ENCODE measurements at regions not wholly inside any gene's neighbourhood (a gene's known extent, or its start where the extent isn't known, plus 50 kb on each side); places are given as distances from the start of the nearest gene placed in this dataset.

DNA sequence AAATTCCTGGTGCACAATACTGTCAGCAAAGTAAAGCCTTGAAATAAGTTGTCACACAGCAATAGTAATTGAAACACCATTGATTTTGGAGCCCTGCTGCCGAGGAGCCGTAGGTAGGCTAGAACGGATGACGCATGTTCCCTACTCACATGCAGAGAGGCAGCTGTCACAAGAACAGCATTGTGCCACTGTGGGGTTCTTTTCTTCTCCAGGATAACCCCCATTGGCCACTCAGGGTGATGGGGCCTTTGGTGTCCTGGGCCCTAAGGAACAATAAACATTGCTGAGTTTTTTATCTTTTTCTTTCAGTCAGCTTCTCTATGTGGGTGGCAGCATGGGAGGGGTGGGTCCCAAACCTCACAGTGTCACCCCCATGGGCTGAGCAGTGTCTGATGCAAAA lies 542.3 kb downstream of the BCOR start:
- no peak for DNase-seq (ENCODE audit: low read depth)
- no peaks in the 10 kb centered on the region for H3K36me3 ChIP-seq (ENCODE audit: control insufficient read depth, insufficient read depth, low read length)
- no peaks in the 10 kb centered on the region for H3K27me3 ChIP-seq (ENCODE audit: control insufficient read depth, insufficient read depth, low read length)
- H3K4me3 ChIP-seq (ENCODE audit: low read depth, low read length), result no peak overlapping the region
- TF ChIP-seq, protein P1, sequence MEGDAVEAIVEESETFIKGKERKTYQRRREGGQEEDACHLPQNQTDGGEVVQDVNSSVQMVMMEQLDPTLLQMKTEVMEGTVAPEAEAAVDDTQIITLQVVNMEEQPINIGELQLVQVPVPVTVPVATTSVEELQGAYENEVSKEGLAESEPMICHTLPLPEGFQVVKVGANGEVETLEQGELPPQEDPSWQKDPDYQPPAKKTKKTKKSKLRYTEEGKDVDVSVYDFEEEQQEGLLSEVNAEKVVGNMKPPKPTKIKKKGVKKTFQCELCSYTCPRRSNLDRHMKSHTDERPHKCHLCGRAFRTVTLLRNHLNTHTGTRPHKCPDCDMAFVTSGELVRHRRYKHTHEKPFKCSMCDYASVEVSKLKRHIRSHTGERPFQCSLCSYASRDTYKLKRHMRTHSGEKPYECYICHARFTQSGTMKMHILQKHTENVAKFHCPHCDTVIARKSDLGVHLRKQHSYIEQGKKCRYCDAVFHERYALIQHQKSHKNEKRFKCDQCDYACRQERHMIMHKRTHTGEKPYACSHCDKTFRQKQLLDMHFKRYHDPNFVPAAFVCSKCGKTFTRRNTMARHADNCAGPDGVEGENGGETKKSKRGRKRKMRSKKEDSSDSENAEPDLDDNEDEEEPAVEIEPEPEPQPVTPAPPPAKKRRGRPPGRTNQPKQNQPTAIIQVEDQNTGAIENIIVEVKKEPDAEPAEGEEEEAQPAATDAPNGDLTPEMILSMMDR (IDR thresholded peaks at IDR 0.05; ENCODE audit: insufficient read depth, low read length, poor library complexity, severe bottlenecking), result no peak

DNA sequence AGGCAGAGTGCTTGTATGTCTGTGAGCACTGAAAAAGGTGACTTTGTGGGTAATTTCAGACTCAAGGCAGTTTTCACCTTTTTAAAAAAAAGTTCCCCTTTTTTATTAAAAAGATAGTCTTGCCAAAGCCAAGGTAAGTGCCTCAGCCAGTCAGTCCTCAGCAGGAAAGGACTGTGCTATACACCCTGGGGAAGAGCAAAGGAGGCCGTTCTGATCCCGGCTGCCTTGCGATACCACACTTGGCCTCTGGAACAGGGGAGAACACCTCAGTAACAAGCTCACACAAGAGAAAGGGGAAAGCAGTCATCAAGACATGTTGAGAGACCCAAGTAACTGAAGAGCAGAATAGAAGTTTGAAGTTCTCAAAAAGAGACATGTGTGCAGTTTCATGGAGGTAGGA lies 541.7 kb downstream of the BCOR start:
- Histone ChIP-seq H3K27me3 (ENCODE audit: control insufficient read depth, insufficient read depth, low read length) (no peaks in the 10 kb centered on the region), H3K36me3 (ENCODE audit: control insufficient read depth, insufficient read depth, low read length) (no peaks in the 10 kb centered on the region), H3K4me3 (ENCODE audit: low read depth, low read length) (no peak overlapping the region)
- TF ChIP-seq, protein P1 (IDR thresholded peaks at IDR 0.05; ENCODE audit: insufficient read depth, low read length, poor library complexity, severe bottlenecking), result no peak
- DNase-seq (ENCODE audit: low read depth), result no peak

DNA sequence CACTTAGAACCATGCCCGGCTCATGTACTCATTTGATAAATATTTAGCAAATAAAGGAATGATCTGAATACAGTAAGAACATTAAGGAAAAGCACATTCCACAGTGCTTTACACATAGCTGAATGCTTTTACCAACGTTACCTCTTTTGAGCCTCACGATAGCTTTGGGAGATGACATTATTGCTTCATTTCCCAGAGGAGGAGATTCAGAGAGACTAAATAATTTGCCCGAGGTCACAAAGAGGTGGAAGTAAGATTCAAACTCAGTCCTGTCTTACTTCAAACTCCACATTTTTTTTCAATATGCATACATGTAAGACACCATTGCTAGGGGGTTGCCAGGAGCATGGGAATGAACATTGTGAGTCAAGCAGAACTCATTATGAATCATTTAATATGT lies 538.5 kb downstream of the BCOR start:
- no peak overlapping the region for H3K4me3 ChIP-seq (ENCODE audit: low read depth, low read length)
- H3K36me3 ChIP-seq (ENCODE audit: control insufficient read depth, insufficient read depth, low read length), result no peaks in the 10 kb centered on the region
- DNase-seq (ENCODE audit: low read depth), result no peak
- TF ChIP-seq, protein P1 (IDR thresholded peaks at IDR 0.05; ENCODE audit: insufficient read depth, low read length, poor library complexity, severe bottlenecking), result no peak
- H3K27me3 ChIP-seq (ENCODE audit: control insufficient read depth, insufficient read depth, low read length), result no peaks in the 10 kb centered on the region

- no peaks in the 10 kb centered on the region for H3K36me3 ChIP-seq (ENCODE audit: control insufficient read depth, insufficient read depth, low read length)
- no peak for DNase-seq (ENCODE audit: low read depth)
- no peak overlapping the region for H3K4me3 ChIP-seq (ENCODE audit: low read depth, low read length)
- TF ChIP-seq, protein P1 (IDR thresholded peaks at IDR 0.05; ENCODE audit: insufficient read depth, low read length, poor library complexity, severe bottlenecking), result no peak
- no peaks in the 10 kb centered on the region for H3K27me3 ChIP-seq (ENCODE audit: control insufficient read depth, insufficient read depth, low read length)
Observed at GRCh38 chrX:39560271-39560670, 537.5 kb downstream of the BCOR start.

GRCh38 chrX:39563178-39563577 lies 534.6 kb downstream of the BCOR start:
- Histone ChIP-seq H3K27me3 (ENCODE audit: control insufficient read depth, insufficient read depth, low read length) (peaks cover 2% of the 10 kb centered on the region), H3K36me3 (ENCODE audit: control insufficient read depth, insufficient read depth, low read length) (no peaks in the 10 kb centered on the region), H3K4me3 (ENCODE audit: low read depth, low read length) (no peak overlapping the region)
- TF ChIP-seq, protein P1 (IDR thresholded peaks at IDR 0.05; ENCODE audit: insufficient read depth, low read length, poor library complexity, severe bottlenecking), result no peak
- DNase-seq (ENCODE audit: low read depth), result no peak

- no peak for DNase-seq (ENCODE audit: low read depth)
- Histone ChIP-seq H3K36me3 (ENCODE audit: control insufficient read depth, insufficient read depth, low read length) (no peaks in the 10 kb centered on the region), H3K27me3 (ENCODE audit: control insufficient read depth, insufficient read depth, low read length) (peaks cover 2% of the 10 kb centered on the region), H3K4me3 (ENCODE audit: low read depth, low read length) (no peak overlapping the region)
- TF ChIP-seq, protein P1 (IDR thresholded peaks at IDR 0.05; ENCODE audit: insufficient read depth, low read length, poor library complexity, severe bottlenecking), result no peak
Observed at GRCh38 chrX:39564751-39565150, 533.0 kb downstream of the BCOR start.
